GM12874 (cell line): ENCODE measurements at regions not wholly inside any gene's neighbourhood (a gene's known extent, or its start where the extent isn't known, plus 50 kb on each side); places are given as distances from the start of the nearest gene placed in this dataset.

Experiments used
- CTCF ChIP-seq: IDR thresholded peaks from 2 replicates; pipeline ENCODE4 v1.5.1; 2011; ENCODE audit warnings: low read depth, mild to moderate bottlenecking, control low read depth, low read length, moderate library complexity; ENCODE audit not compliant: insufficient read depth

- no peak for TF ChIP-seq CTCF
Measured at GRCh38 chr4:111435986-111436744, 709.1 kb upstream of the FAM241A start.

- no peak for TF ChIP-seq CTCF
Measured at GRCh38 chr4:111441687-111442086, 703.6 kb upstream of the FAM241A start.

GRCh38 chr4:111449657-111450056 lies 695.6 kb upstream of the FAM241A start:
- no peak for TF ChIP-seq CTCF

DNA sequence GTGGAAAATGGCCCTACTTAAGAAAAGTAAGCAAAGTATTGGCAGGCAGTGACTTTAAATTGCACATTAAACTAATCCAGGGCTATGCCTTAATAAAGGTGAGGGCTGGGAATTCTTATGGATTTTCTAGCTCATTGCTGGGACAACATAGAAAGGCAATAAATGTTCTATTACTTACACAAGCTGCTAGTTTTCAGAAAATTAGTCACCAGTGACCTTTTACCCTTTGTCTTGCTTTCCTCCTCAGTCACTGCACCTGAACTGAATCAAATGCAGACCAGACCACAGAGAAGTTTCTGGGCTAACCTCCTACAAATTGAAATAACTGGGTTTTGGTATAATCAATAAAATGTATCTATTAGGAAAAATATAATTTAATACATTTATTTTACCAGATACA lies 694.4 kb upstream of the FAM241A start:
- TF ChIP-seq CTCF: no peak

- no peak for TF ChIP-seq CTCF
Measured at GRCh38 chr4:111453216-111453615, 692.0 kb upstream of the FAM241A start.

- TF ChIP-seq CTCF: no peak
Measured at GRCh38 chr4:111454961-111455360, 690.3 kb upstream of the FAM241A start.

DNA sequence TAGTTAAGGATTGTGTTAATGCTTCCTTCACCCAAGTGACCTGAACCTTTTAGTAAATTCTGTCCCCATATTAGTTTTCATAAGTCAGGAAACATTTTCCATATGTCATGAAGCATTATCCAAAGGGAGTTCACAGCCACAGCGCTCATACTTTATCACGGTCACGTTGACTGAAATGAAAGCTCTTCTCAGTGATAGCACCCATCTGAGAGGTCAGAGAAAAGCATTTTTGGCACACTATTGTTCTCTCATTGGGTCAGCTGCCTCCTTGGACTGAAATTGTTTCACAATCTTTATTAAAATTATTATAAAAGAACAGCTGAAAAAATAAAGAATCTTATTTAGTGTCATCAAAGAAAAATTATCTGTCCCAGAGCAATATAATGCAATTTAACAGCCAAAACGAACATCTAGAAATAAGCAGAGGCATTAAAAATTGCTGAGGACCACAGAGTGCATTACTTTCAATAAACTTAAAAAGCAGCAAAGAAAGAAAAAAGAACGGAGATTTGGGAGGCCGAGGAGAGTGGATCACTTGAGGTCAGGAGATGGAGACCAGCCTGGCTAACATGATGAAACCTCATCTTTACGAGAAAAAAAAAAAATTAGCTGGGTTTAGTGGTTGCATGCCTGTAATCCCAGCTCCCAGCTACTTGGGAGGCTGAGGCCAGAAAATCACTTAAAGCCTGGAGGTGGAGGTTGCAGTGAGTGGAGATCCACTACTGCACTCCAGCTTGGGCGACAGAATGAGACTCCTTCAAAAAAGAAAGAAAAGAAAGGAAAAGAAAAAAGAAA lies 680.8 kb upstream of the FAM241A start:
- no peak for TF ChIP-seq CTCF
